Natural killer cell (primary cell): ENCODE measurements at regions not wholly inside any gene's neighbourhood (a gene's known extent, or its start where the extent isn't known, plus 50 kb on each side); places are given as distances from the start of the nearest gene placed in this dataset.

ENCODE experiments used
- ATAC-seq, 3 donors: fragments of 150-1000 bp in 2 of 3; fragments of 200-7000 bp in 1 of 3; cut with Tn5 transposase; 1 replicate in 1 of 3; 2 replicates in 2 of 3; pipeline ENCODE4 v1.10.0; 2021; ENCODE audit warnings: mild to moderate bottlenecking in 2 of 3, moderate library complexity in 2 of 3
- DNase-seq, 2 donors: peaks; one replicate each; pipeline versions ENCODE4 v3.0.0 to v3.0.0-alpha.2; 2013 to 2021; ENCODE audit warnings: mixed read lengths in 1 of 2
- H3K27ac ChIP-seq: one replicate; pipeline ENCODE4 v1.5.1; 2013; ENCODE audit warnings: mild to moderate bottlenecking, low read length
- H3K27me3 ChIP-seq: one replicate; pipeline ENCODE4 v1.6.1; 2013; ENCODE audit warnings: low read length; ENCODE audit not compliant: control insufficient read depth, insufficient read depth
- H3K36me3 ChIP-seq: one replicate; pipeline ENCODE4 v1.6.1; 2013; ENCODE audit warnings: low read length; ENCODE audit not compliant: control insufficient read depth, insufficient read depth
- H3K4me1 ChIP-seq: one replicate; pipeline ENCODE4 v1.6.1; 2013; ENCODE audit warnings: low read length; ENCODE audit not compliant: control insufficient read depth, insufficient read depth
- H3K4me3 ChIP-seq: one replicate; pipeline ENCODE4 v1.5.1; 2013; ENCODE audit warnings: low read length
- H3K9me3 ChIP-seq: one replicate; pipeline ENCODE4 v1.6.1; 2013; ENCODE audit warnings: low read length; ENCODE audit not compliant: control insufficient read depth, insufficient read depth
- H3K27ac Mint-ChIP-seq, 2 donors: one replicate each; pipeline ENCODE4 v1.8.0; 2022; ENCODE audit warnings: mild to moderate bottlenecking in 2 of 2, mixed read lengths in 2 of 2, moderate library complexity in 1 of 2
- H3K27me3 Mint-ChIP-seq, 2 donors: one replicate each; pipeline ENCODE4 v1.8.0; 2022; ENCODE audit warnings: low read depth in 2 of 2, mixed read lengths in 2 of 2
- H3K36me3 Mint-ChIP-seq: one replicate; pipeline ENCODE4 v1.8.0; 2022; ENCODE audit warnings: mixed read lengths
- H3K4me1 Mint-ChIP-seq, 2 donors: one replicate each; pipeline ENCODE4 v1.8.0; 2022; ENCODE audit warnings: mixed read lengths in 2 of 2
- H3K4me3 Mint-ChIP-seq: one replicate; pipeline ENCODE4 v1.8.0; 2022; ENCODE audit warnings: mild to moderate bottlenecking, moderate library complexity, mixed read lengths
- H3K9me3 Mint-ChIP-seq, 2 donors: one replicate each; pipeline ENCODE4 v1.8.0; 2022; ENCODE audit warnings: mixed read lengths in 2 of 2
- WGBS: methylation state at CpG from one replicate; pipeline ENCODE4 v1.1.7; 2013; ENCODE audit warnings: missing lambda C conversion rate; ENCODE audit not compliant: insufficient coverage; 5-methylcytosine and 5-hydroxymethylcytosine counted together
- intact Hi-C: fragments of 100-400 bp; cut with micrococcal nuclease; formaldehyde crosslinking; loops from one replicate; pipeline ENCODE4 v1.14.2; 2022
- TF ChIP-seq, protein P1 (sequence below): fragments of 200-600 bp; IDR thresholded peaks from one replicate; pipeline ENCODE4 v1.8.0; 2022; ENCODE audit warnings: antibody characterized with exemption

DNA sequence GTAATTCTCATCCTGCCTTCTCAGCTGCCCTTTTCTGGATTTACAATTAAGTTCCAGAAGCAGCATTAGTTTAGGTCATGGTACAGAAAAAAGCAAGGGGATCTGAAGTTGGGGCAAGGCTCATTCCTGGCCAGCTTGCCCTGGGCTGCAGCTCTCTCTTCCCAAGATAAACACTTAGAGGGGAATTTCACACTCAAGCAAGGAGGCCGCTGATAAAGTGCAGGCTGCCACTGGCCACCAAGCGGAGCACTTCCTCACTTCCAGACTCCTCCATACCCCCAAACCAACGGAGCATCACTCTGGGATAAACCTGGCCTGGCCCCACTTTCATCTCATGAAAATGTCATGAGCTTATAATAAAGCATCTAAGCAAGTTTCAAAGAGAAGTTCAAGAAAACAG is 445.5 kb upstream of the MKI67 start:
- Histone ChIP-seq H3K36me3 (no peaks in the 10 kb centered on the region), H3K4me1 (no peaks in the 10 kb centered on the region), H3K27me3 (no peaks in the 10 kb centered on the region), H3K4me3 (no peak overlapping the region), H3K9me3 (no peaks in the 10 kb centered on the region), H3K27ac (no peak overlapping the region)
- H3K4me1 Mint-ChIP-seq, result no peaks in the 10 kb centered on the region
- intact Hi-C loops, result no loop called here
- H3K9me3 Mint-ChIP-seq, result no peaks in the 10 kb centered on the region
- no peaks in the 10 kb centered on the region for H3K27me3 Mint-ChIP-seq
- ATAC-seq (no peak), DNase-seq (no peak)
- H3K36me3 Mint-ChIP-seq, result no peaks in the 10 kb centered on the region
- no peak overlapping the region for H3K27ac Mint-ChIP-seq
- TF ChIP-seq, protein P1, sequence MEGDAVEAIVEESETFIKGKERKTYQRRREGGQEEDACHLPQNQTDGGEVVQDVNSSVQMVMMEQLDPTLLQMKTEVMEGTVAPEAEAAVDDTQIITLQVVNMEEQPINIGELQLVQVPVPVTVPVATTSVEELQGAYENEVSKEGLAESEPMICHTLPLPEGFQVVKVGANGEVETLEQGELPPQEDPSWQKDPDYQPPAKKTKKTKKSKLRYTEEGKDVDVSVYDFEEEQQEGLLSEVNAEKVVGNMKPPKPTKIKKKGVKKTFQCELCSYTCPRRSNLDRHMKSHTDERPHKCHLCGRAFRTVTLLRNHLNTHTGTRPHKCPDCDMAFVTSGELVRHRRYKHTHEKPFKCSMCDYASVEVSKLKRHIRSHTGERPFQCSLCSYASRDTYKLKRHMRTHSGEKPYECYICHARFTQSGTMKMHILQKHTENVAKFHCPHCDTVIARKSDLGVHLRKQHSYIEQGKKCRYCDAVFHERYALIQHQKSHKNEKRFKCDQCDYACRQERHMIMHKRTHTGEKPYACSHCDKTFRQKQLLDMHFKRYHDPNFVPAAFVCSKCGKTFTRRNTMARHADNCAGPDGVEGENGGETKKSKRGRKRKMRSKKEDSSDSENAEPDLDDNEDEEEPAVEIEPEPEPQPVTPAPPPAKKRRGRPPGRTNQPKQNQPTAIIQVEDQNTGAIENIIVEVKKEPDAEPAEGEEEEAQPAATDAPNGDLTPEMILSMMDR, result no peak
- no peak overlapping the region for H3K4me3 Mint-ChIP-seq
- WGBS, result 65% methylated on average over 3 of the region's 3 CpGs

DNA sequence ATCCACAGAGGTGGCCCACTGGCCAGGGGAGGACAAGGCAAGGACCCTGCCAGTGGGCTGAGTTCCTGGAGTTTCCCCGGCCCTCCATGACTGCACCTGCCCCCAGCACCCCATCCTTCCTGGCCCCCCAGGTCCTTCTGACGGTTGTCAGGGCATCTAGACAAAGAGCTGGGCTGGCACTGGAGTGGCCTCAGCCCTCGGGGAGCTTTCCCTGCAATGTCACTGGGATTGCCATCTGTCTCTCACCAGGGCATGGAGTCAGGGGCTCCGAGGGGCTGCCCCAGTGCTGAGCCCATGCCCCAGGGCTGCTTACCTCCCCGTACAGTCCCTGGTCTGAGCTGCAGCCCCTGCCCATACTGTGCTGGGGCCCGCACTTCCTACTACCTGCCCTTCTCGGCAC is 446.5 kb upstream of the MKI67 start:
- H3K27ac Mint-ChIP-seq, result no peak overlapping the region
- intact Hi-C loops, result no loop called here
- no peaks in the 10 kb centered on the region for H3K4me1 Mint-ChIP-seq
- peak in 1 of 3 donors; percentile 21 for ATAC-seq
- Histone ChIP-seq H3K9me3 (no peaks in the 10 kb centered on the region), H3K36me3 (no peaks in the 10 kb centered on the region), H3K4me1 (no peaks in the 10 kb centered on the region), H3K27me3 (no peaks in the 10 kb centered on the region), H3K4me3 (no peak overlapping the region), H3K27ac (no peak overlapping the region)
- no peaks in the 10 kb centered on the region for H3K9me3 Mint-ChIP-seq
- WGBS, result 76% methylated on average over 7 of the region's 7 CpGs
- no peaks in the 10 kb centered on the region for H3K36me3 Mint-ChIP-seq
- H3K27me3 Mint-ChIP-seq, result no peaks in the 10 kb centered on the region
- TF ChIP-seq, protein P1, result no peak
- H3K4me3 Mint-ChIP-seq, result no peak overlapping the region
- DNase-seq, result no peak

DNA sequence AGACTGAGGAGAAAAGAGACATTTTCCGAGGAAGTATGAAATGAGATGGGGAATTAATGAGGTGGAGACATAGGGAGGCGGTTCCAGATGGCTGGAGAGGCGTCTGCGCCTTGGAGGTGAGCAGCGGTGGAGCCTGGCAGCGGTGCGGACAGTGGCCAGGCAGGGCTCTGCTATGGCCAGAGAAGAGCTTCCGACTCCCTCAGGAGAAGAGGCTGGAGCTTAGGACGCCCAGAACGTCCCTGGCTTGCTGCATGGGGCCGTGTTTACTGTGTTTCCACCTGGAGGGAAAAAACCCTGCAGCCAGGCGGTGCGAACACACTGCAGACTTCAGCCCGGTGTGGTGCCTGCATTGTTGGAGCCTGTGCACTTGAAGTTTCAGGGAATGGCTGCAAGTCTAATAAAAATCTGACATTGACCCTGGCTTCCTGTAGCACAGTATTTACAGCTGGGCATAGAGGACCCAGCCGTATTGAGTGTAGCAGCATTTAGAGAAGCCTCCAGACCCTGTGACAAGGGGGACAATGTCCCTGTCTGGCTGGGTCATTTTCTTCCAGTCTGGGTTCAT is 447.1 kb upstream of the MKI67 start:
- ATAC-seq, result no peak
- WGBS, result 82% methylated on average over 15 of the region's 15 CpGs
- H3K27me3 Mint-ChIP-seq, result no peaks in the 10 kb centered on the region

DNA sequence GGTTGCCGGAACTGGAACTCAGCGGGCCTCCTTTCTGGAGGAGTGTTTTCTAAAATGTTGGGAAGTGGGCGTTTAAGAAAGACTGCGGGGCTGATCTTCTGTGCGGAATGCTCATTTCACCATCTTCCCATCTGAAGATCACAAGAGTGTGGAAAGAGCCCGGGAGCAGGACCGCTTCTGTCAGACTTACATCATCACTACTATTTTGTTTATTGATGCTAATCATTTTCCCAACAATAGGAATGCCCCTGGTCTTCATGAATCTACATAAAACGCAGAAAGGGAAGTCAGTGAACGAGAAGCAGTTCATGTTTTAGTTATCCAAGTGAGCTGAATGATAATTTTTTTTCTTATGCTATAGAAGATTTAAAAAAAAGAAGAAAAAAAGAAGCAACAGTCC is 447.8 kb upstream of the MKI67 start:
- H3K4me3 Mint-ChIP-seq, result no peak overlapping the region
- no peak overlapping the region for H3K27ac Mint-ChIP-seq
- H3K27me3 Mint-ChIP-seq, result no peaks in the 10 kb centered on the region
- H3K4me3 ChIP-seq, result no peak overlapping the region
- no peak overlapping the region for H3K27ac ChIP-seq
- no peaks in the 10 kb centered on the region for H3K9me3 Mint-ChIP-seq
- H3K36me3 Mint-ChIP-seq, result no peaks in the 10 kb centered on the region
- H3K27me3 ChIP-seq, result no peaks in the 10 kb centered on the region
- no peaks in the 10 kb centered on the region for H3K4me1 ChIP-seq
- ATAC-seq, result no peak
- no peaks in the 10 kb centered on the region for H3K9me3 ChIP-seq
- no peaks in the 10 kb centered on the region for H3K36me3 ChIP-seq
- H3K4me1 Mint-ChIP-seq, result no peaks in the 10 kb centered on the region
- no peak for DNase-seq
- intact Hi-C loops, result no loop called here
- WGBS, result 90% methylated on average over 3 of the region's 9 CpGs
- TF ChIP-seq, protein P1, result no peak

More for the DNA sequence above, 447.1 kb upstream of the MKI67 start:
- Histone ChIP-seq H3K4me3 (no peak overlapping the region), H3K9me3 (no peaks in the 10 kb centered on the region), H3K27ac (no peak overlapping the region), H3K27me3 (no peaks in the 10 kb centered on the region), H3K4me1 (no peaks in the 10 kb centered on the region), H3K36me3 (no peaks in the 10 kb centered on the region)
- no peak overlapping the region for H3K27ac Mint-ChIP-seq
- no peaks in the 10 kb centered on the region for H3K36me3 Mint-ChIP-seq
- DNase-seq, result no peak
- TF ChIP-seq, protein P1, result no peak
- no peak overlapping the region for H3K4me3 Mint-ChIP-seq
- no peaks in the 10 kb centered on the region for H3K9me3 Mint-ChIP-seq
- H3K4me1 Mint-ChIP-seq, result no peaks in the 10 kb centered on the region
- intact Hi-C loops, result no loop called here
